HG03457 (cell line): ENCODE measurements at regions not wholly inside any gene's neighbourhood (a gene's known extent, or its start where the extent isn't known, plus 50 kb on each side); places are given as distances from the start of the nearest gene placed in this dataset.

ENCODE experiments used
- ATAC-seq: cut with Tn5 transposase; IDR thresholded peaks from one replicate; pipeline ENCODE4 v1.9.1; 2021; ENCODE audit warnings: moderate number of reproducible peaks; ENCODE audit not compliant: unreplicated experiment

GRCh38 chr2:59560769-59561168 is 992.7 kb downstream of the BCL11A start:
- no peak for ATAC-seq

- ATAC-seq: no peak
Observed at GRCh38 chr2:59540864-59541263, 1012.6 kb downstream of the BCL11A start.

- ATAC-seq: no peak
Observed at GRCh38 chr2:59538398-59538911, 1015.0 kb downstream of the BCL11A start.

- ATAC-seq: no peak
Observed at GRCh38 chr2:59532808-59533207, 1020.6 kb downstream of the BCL11A start.

- ATAC-seq: no peak
Observed at GRCh38 chr2:59530258-59530657, 1023.2 kb downstream of the BCL11A start.

- no peak for ATAC-seq
Observed at GRCh38 chr2:59529726-59530125, 1023.7 kb downstream of the BCL11A start.

- no peak for ATAC-seq
Observed at GRCh38 chr2:59528525-59528924, 1024.9 kb downstream of the BCL11A start.

GRCh38 chr2:59502981-59503380 is 1050.5 kb downstream of the BCL11A start:
- ATAC-seq: no peak

GRCh38 chr2:59490994-59491393 is 1062.5 kb downstream of the BCL11A start:
- no peak for ATAC-seq

- ATAC-seq: no peak
Observed at GRCh38 chr2:59490192-59490591, 1063.3 kb downstream of the BCL11A start.

GRCh38 chr2:59484673-59485072 is 1068.8 kb downstream of the BCL11A start:
- no peak for ATAC-seq

- no peak for ATAC-seq
Observed at GRCh38 chr2:59463426-59463825, 1090.0 kb downstream of the BCL11A start.

GRCh38 chr2:59462422-59463197 is 1090.8 kb downstream of the BCL11A start:
- no peak for ATAC-seq

- no peak for ATAC-seq
Observed at GRCh38 chr2:59461127-59461526, 1092.3 kb downstream of the BCL11A start.

- ATAC-seq: no peak
Observed at GRCh38 chr2:59458800-59459199, 1094.7 kb downstream of the BCL11A start.

GRCh38 chr2:59456285-59456684 is 1097.2 kb downstream of the BCL11A start:
- no peak for ATAC-seq

GRCh38 chr2:59449274-59449673 is 1104.2 kb downstream of the BCL11A start:
- no peak for ATAC-seq

GRCh38 chr2:59440491-59440890 is 1113.0 kb downstream of the BCL11A start:
- ATAC-seq: no peak

- ATAC-seq: no peak
Observed at GRCh38 chr2:59435635-59436034, 1117.8 kb downstream of the BCL11A start.

GRCh38 chr2:59428940-59429339 is 1124.5 kb downstream of the BCL11A start:
- ATAC-seq: no peak

- ATAC-seq: no peak
Observed at GRCh38 chr2:59427980-59428379, 1125.5 kb downstream of the BCL11A start.

GRCh38 chr2:59425247-59425646 is 1128.2 kb downstream of the BCL11A start:
- no peak for ATAC-seq
